Jurkat, Clone E6-1 (cell line): ENCODE measurements at regions not wholly inside any gene's neighbourhood (a gene's known extent, or its start where the extent isn't known, plus 50 kb on each side); places are given as distances from the start of the nearest gene placed in this dataset.
"Not testable (repeated sequence)": the region's sequence is repeated elsewhere in the genome, so short reads cannot be mapped to it uniquely, and the experiment has no call there.

Source experiments
- DNase-seq: peaks from one replicate; pipeline ENCODE4 v3.0.0-alpha.2; 2011; ENCODE audit warnings: low read depth, low spot score
- H3K4me3 ChIP-seq: 2 replicates; pipeline ENCODE4 v1.5.1; 2011; ENCODE audit warnings: mild to moderate bottlenecking, low read length, control low read depth, moderate library complexity

GRCh38 chr7:29619111-29619510 lies 55.5 kb downstream of the PRR15 start:
- no peak for DNase-seq
- H3K4me3 ChIP-seq, result no peak overlapping the region

- DNase-seq, result no peak
- H3K4me3 ChIP-seq, result no peak overlapping the region
Observed at GRCh38 chr7:29619848-29620555, 56.4 kb downstream of the PRR15 start.

- DNase-seq, result no peak
Observed at GRCh38 chr7:29620556-29620930, 56.9 kb downstream of the PRR15 start.

GRCh38 chr7:29622335-29623265 lies 59.0 kb downstream of the PRR15 start:
- DNase-seq, result no peak
- no peak overlapping the region for H3K4me3 ChIP-seq

More at GRCh38 chr7:29620556-29620930, 56.9 kb downstream of the PRR15 start:
- no peak overlapping the region for H3K4me3 ChIP-seq

- no peak overlapping the region for H3K4me3 ChIP-seq
- no peak for DNase-seq
Observed at GRCh38 chr7:29623973-29624372, 60.3 kb downstream of the PRR15 start.

GRCh38 chr7:29626730-29627129 lies 63.1 kb downstream of the PRR15 start:
- H3K4me3 ChIP-seq, result no peak overlapping the region
- no peak for DNase-seq

GRCh38 chr7:29627631-29628030 lies 64.0 kb downstream of the PRR15 start:
- DNase-seq, result no peak
- H3K4me3 ChIP-seq, result no peak overlapping the region

GRCh38 chr7:29629507-29629906 lies 65.9 kb downstream of the PRR15 start:
- H3K4me3 ChIP-seq, result no peak overlapping the region
- DNase-seq, result no peak

- not testable (repeated sequence) for H3K4me3 ChIP-seq
- DNase-seq, result peak; percentile 9
Observed at GRCh38 chr7:29635067-29636008, 71.7 kb downstream of the PRR15 start.

GRCh38 chr7:29636009-29636351 lies 72.3 kb downstream of the PRR15 start:
- no peak overlapping the region for H3K4me3 ChIP-seq
- no peak for DNase-seq

- no peak for DNase-seq
- H3K4me3 ChIP-seq, result no peak overlapping the region
Observed at GRCh38 chr7:29637374-29637773, 73.7 kb downstream of the PRR15 start.

GRCh38 chr7:29638841-29639240 lies 75.2 kb downstream of the PRR15 start:
- DNase-seq, H3K4me3 ChIP-seq: not testable (repeated sequence)

GRCh38 chr7:29639386-29639785 lies 75.8 kb downstream of the PRR15 start:
- H3K4me3 ChIP-seq, result no peak overlapping the region
- DNase-seq, result no peak

- no peak overlapping the region for H3K4me3 ChIP-seq
- peak; percentile 6 for DNase-seq
Observed at GRCh38 chr7:29639886-29640595, 76.4 kb downstream of the PRR15 start.

- H3K4me3 ChIP-seq, result no peak overlapping the region
- no peak for DNase-seq
Observed at GRCh38 chr7:29641651-29642050, 78.0 kb downstream of the PRR15 start.

- DNase-seq, result no peak
- no peak overlapping the region for H3K4me3 ChIP-seq
Observed at GRCh38 chr7:29642494-29643155, 79.0 kb downstream of the PRR15 start.

- H3K4me3 ChIP-seq, DNase-seq: not testable (repeated sequence)
Observed at GRCh38 chr7:29646116-29646515, 82.5 kb downstream of the PRR15 start.

GRCh38 chr7:29647020-29647654 lies 83.5 kb downstream of the PRR15 start:
- no peak overlapping the region for H3K4me3 ChIP-seq

More at GRCh38 chr7:29647020-29647654, 83.5 kb downstream of the PRR15 start:
- DNase-seq, result no peak
